Activated CD8-positive, alpha-beta T cell treated with anti-CD3 and anti-CD28 coated beads for 36 hours (primary cell): ENCODE measurements at regions not wholly inside any gene's neighbourhood (a gene's known extent, or its start where the extent isn't known, plus 50 kb on each side); places are given as distances from the start of the nearest gene placed in this dataset.

Experiments
- ATAC-seq: fragments of 200-7000 bp; cut with Tn5 transposase; one replicate; pipeline ENCODE4 v1.10.0; 2021; ENCODE audit warnings: mild to moderate bottlenecking, moderate library complexity
- CTCF ChIA-PET: fragments of 350-600 bp; sonication (Branson Sonifier 250); formaldehyde crosslinking; loops from one replicate; lab custom pipeline; 2021; ENCODE audit warnings: antibody characterized with exemption; lab: Charles Lee
- POLR2A ChIA-PET: fragments of 350-600 bp; sonication (Branson Sonifier 250); formaldehyde crosslinking; loops from one replicate; lab custom pipeline; 2021; ENCODE audit warnings: antibody characterized with exemption; lab: Charles Lee
- DNase-seq: peaks from one replicate; pipeline ENCODE4 v3.0.0-alpha.2; 2020
- H3K27ac Mint-ChIP-seq: one replicate; pipeline ENCODE4 v1.8.0; 2021; ENCODE audit warnings: mild to moderate bottlenecking, mixed read lengths
- H3K27me3 Mint-ChIP-seq: one replicate; pipeline ENCODE4 v1.8.0; 2021; ENCODE audit warnings: mixed read lengths
- H3K36me3 Mint-ChIP-seq: one replicate; pipeline ENCODE4 v1.8.0; 2021; ENCODE audit warnings: low read depth, mixed read lengths
- H3K4me1 Mint-ChIP-seq: one replicate; pipeline ENCODE4 v1.8.0; 2021; ENCODE audit warnings: low read depth, mixed read lengths
- H3K4me3 Mint-ChIP-seq: one replicate; pipeline ENCODE4 v1.8.0; 2021; ENCODE audit warnings: mild to moderate bottlenecking, moderate library complexity, mixed read lengths
- H3K9me3 Mint-ChIP-seq: one replicate; pipeline ENCODE4 v1.8.0; 2021; ENCODE audit warnings: mixed read lengths
- intact Hi-C: fragments of 100-400 bp; cut with micrococcal nuclease; formaldehyde crosslinking; loops from one replicate; pipeline ENCODE4 v1.10.0; 2022
- TF ChIP-seq, protein P1 (sequence below): fragments of 200-600 bp; IDR thresholded peaks from one replicate; pipeline ENCODE4 v1.8.0; 2022; ENCODE audit warnings: antibody characterized with exemption, mild to moderate bottlenecking

GRCh38 chrX:1076871-1077651 lies 135.4 kb downstream of the CRLF2 start:
- intact Hi-C loops: no loop called here
- DNase-seq (no peak), ATAC-seq (no peak)
- Mint-ChIP-seq H3K9me3 (peaks cover 16% of the 10 kb centered on the region), H3K4me1 (peaks cover 3% of the 10 kb centered on the region), H3K27me3 (no peaks in the 10 kb centered on the region), H3K4me3 (no peak overlapping the region), H3K27ac (no peak overlapping the region), H3K36me3 (no peaks in the 10 kb centered on the region)
- TF ChIP-seq, protein P1, sequence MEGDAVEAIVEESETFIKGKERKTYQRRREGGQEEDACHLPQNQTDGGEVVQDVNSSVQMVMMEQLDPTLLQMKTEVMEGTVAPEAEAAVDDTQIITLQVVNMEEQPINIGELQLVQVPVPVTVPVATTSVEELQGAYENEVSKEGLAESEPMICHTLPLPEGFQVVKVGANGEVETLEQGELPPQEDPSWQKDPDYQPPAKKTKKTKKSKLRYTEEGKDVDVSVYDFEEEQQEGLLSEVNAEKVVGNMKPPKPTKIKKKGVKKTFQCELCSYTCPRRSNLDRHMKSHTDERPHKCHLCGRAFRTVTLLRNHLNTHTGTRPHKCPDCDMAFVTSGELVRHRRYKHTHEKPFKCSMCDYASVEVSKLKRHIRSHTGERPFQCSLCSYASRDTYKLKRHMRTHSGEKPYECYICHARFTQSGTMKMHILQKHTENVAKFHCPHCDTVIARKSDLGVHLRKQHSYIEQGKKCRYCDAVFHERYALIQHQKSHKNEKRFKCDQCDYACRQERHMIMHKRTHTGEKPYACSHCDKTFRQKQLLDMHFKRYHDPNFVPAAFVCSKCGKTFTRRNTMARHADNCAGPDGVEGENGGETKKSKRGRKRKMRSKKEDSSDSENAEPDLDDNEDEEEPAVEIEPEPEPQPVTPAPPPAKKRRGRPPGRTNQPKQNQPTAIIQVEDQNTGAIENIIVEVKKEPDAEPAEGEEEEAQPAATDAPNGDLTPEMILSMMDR: no peak
- POLR2A ChIA-PET: no interaction called here
- CTCF ChIA-PET: no interaction called here

DNA sequence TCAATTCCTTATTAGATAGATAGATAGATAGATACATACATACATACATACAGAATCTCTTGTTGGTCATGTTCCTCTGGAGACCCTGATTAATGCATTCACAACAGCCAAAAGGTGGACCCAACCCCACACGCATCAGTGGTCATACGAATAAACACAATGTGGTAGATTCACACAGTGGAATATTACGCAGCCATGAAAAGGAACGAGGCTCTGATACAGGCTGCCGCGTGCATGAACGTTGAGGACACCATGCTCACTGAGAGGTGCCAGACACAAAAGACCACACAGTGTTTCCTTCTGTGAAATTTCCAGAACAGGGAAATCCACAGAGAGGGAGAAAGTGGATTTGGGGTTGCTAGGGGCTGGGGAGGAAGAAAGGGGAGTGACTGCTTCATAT lies 136.7 kb downstream of the CRLF2 start:
- H3K4me3 Mint-ChIP-seq: no peak overlapping the region
- DNase-seq (no peak), ATAC-seq (no peak)
- no peaks in the 10 kb centered on the region for H3K36me3 Mint-ChIP-seq
- ChIA-PET POLR2A (no interaction called here), CTCF (no interaction called here)
- no peak overlapping the region for H3K27ac Mint-ChIP-seq
- H3K9me3 Mint-ChIP-seq: peaks cover 16% of the 10 kb centered on the region
- no peaks in the 10 kb centered on the region for H3K27me3 Mint-ChIP-seq
- H3K4me1 Mint-ChIP-seq: peaks cover 3% of the 10 kb centered on the region
- TF ChIP-seq, protein P1: no peak
- intact Hi-C loops: no loop called here

GRCh38 chrX:1075156-1075555 lies 137.3 kb downstream of the CRLF2 start:
- DNase-seq (no peak), ATAC-seq (no peak)
- TF ChIP-seq, protein P1: no peak
- intact Hi-C loops: no loop called here
- Mint-ChIP-seq H3K4me1 (peaks cover 3% of the 10 kb centered on the region), H3K9me3 (peaks cover 16% of the 10 kb centered on the region), H3K27me3 (no peaks in the 10 kb centered on the region), H3K36me3 (no peaks in the 10 kb centered on the region), H3K4me3 (no peak overlapping the region), H3K27ac (no peak overlapping the region)
- POLR2A ChIA-PET: no interaction called here
- CTCF ChIA-PET: no interaction called here

GRCh38 chrX:1074755-1075154 lies 137.7 kb downstream of the CRLF2 start:
- Mint-ChIP-seq H3K36me3 (no peaks in the 10 kb centered on the region), H3K27me3 (no peaks in the 10 kb centered on the region), H3K9me3 (peaks cover 16% of the 10 kb centered on the region), H3K4me3 (no peak overlapping the region), H3K4me1 (peaks cover 3% of the 10 kb centered on the region), H3K27ac (no peak overlapping the region)
- TF ChIP-seq, protein P1: no peak
- ChIA-PET POLR2A (no interaction called here), CTCF (no interaction called here)
- ATAC-seq (peak; percentile 24), DNase-seq (no peak)
- intact Hi-C loops: no loop called here

GRCh38 chrX:1074172-1074571 lies 138.3 kb downstream of the CRLF2 start:
- Mint-ChIP-seq H3K27ac (no peak overlapping the region), H3K4me3 (no peak overlapping the region), H3K36me3 (no peaks in the 10 kb centered on the region), H3K4me1 (peaks cover 3% of the 10 kb centered on the region), H3K27me3 (no peaks in the 10 kb centered on the region), H3K9me3 (peaks cover 16% of the 10 kb centered on the region)
- TF ChIP-seq, protein P1: no peak
- POLR2A ChIA-PET: no interaction called here
- CTCF ChIA-PET: no interaction called here
- no peak for ATAC-seq
- no peak for DNase-seq
- intact Hi-C loops: no loop called here
